HG03045 (cell line): ENCODE measurements at regions not wholly inside any gene's neighbourhood (a gene's known extent, or its start where the extent isn't known, plus 50 kb on each side); places are given as distances from the start of the nearest gene placed in this dataset.

Experiments
- ATAC-seq: cut with Tn5 transposase; IDR thresholded peaks from one replicate; pipeline ENCODE4 v1.9.1; 2021; ENCODE audit warnings: mild to moderate bottlenecking, moderate library complexity; ENCODE audit not compliant: unreplicated experiment

DNA sequence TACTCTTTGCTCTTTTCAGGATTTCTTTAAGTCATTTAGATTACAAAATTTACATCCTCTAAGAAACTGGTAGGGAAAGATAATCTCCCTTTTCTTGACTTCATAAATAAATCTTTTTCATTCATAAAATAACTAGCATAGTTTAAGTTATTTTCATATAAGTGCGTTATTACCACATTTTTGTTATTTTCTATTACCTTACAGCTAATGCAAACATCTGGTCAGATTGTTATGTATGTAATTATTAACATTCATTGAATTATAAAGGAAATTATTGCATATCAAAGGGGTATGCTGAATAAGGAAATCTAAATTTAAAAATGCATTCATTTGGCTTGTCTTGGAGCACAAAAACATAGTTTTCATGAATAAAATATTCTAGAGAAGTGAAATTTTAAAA lies 55.3 kb upstream of the SLITRK1 start:
- ATAC-seq: no peak

DNA sequence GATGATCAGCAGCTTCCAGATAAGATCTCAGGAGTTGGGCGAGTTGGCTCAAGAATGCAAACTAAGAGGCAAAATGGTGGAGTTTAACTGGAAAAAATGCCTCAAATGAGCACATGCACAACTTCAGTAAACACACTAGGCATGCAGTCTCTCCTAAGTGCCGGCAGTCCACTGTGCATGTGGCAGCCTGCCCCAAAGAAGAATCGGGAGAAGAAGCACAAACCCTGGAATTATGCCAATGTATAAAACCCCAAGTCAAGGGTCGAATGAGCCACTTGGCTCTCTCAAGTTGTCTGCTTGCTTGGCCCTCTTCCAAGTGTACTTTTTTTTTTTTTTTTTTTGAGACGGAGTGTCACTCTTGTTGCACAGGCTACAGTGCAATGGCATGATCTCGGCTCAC lies 53.3 kb upstream of the SLITRK1 start:
- ATAC-seq: no peak
